ENCODE measurements at regions not wholly inside any gene's neighbourhood (a gene's known extent, or its start where the extent isn't known, plus 50 kb on each side); places are given as distances from the start of the nearest gene placed in this dataset.

GRCh38 chr18:49663899-49664890 lies 102.3 kb downstream of the LIPG start:
- Mint-ChIP-seq H3K27ac (no peak overlapping the region), H3K4me3 (no peak overlapping the region), H3K36me3 (ENCODE audit: low read depth) (no peaks in the 10 kb centered on the region), H3K9me3 (no peaks in the 10 kb centered on the region), H3K27me3 (ENCODE audit: low read depth) (peaks cover 22% of the 10 kb centered on the region), H3K4me1 (ENCODE audit: low read depth) (no peaks in the 10 kb centered on the region)
- no peak for DNase-seq (ENCODE audit: low spot score)

- no peak overlapping the region for H3K4me3 Mint-ChIP-seq
- no peaks in the 10 kb centered on the region for H3K4me1 Mint-ChIP-seq (ENCODE audit: low read depth)
- peaks cover 11% of the 10 kb centered on the region for H3K27me3 Mint-ChIP-seq (ENCODE audit: low read depth)
- no peak overlapping the region for H3K27ac Mint-ChIP-seq
- DNase-seq (ENCODE audit: low spot score): no peak
- no peaks in the 10 kb centered on the region for H3K36me3 Mint-ChIP-seq (ENCODE audit: low read depth)
- no peaks in the 10 kb centered on the region for H3K9me3 Mint-ChIP-seq
These were observed 100.6 kb downstream of the LIPG start for GRCh38 chr18:49662506-49662905.

- no peaks in the 10 kb centered on the region for H3K36me3 Mint-ChIP-seq (ENCODE audit: low read depth)
- H3K9me3 Mint-ChIP-seq: no peaks in the 10 kb centered on the region
- H3K4me1 Mint-ChIP-seq (ENCODE audit: low read depth): no peaks in the 10 kb centered on the region
- DNase-seq (ENCODE audit: low spot score): no peak
- H3K27me3 Mint-ChIP-seq (ENCODE audit: low read depth): peaks cover 2% of the 10 kb centered on the region
- H3K4me3 Mint-ChIP-seq: no peak overlapping the region
- H3K27ac Mint-ChIP-seq: no peak overlapping the region
These were observed 97.1 kb downstream of the LIPG start for GRCh38 chr18:49658823-49659404.

GRCh38 chr18:49656073-49656692 lies 94.3 kb downstream of the LIPG start:
- no peak overlapping the region for H3K27ac Mint-ChIP-seq
- H3K4me1 Mint-ChIP-seq (ENCODE audit: low read depth): no peaks in the 10 kb centered on the region
- peaks cover 2% of the 10 kb centered on the region for H3K27me3 Mint-ChIP-seq (ENCODE audit: low read depth)
- H3K9me3 Mint-ChIP-seq: no peaks in the 10 kb centered on the region
- no peaks in the 10 kb centered on the region for H3K36me3 Mint-ChIP-seq (ENCODE audit: low read depth)
- DNase-seq (ENCODE audit: low spot score): no peak
- H3K4me3 Mint-ChIP-seq: no peak overlapping the region

GRCh38 chr18:49655266-49656072 lies 93.6 kb downstream of the LIPG start:
- no peak for DNase-seq (ENCODE audit: low spot score)
- Mint-ChIP-seq H3K4me1 (ENCODE audit: low read depth) (no peaks in the 10 kb centered on the region), H3K9me3 (no peaks in the 10 kb centered on the region), H3K27me3 (ENCODE audit: low read depth) (peaks cover 2% of the 10 kb centered on the region), H3K4me3 (no peak overlapping the region), H3K27ac (no peak overlapping the region), H3K36me3 (ENCODE audit: low read depth) (no peaks in the 10 kb centered on the region)

- Mint-ChIP-seq H3K27ac (no peak overlapping the region), H3K4me1 (ENCODE audit: low read depth) (no peaks in the 10 kb centered on the region), H3K27me3 (ENCODE audit: low read depth) (peaks cover 2% of the 10 kb centered on the region), H3K9me3 (no peaks in the 10 kb centered on the region), H3K4me3 (no peak overlapping the region), H3K36me3 (ENCODE audit: low read depth) (no peaks in the 10 kb centered on the region)
- DNase-seq (ENCODE audit: low spot score): no peak
These were observed 92.5 kb downstream of the LIPG start for GRCh38 chr18:49654347-49654746.

GRCh38 chr18:49652881-49653724 lies 91.2 kb downstream of the LIPG start:
- H3K4me1 Mint-ChIP-seq (ENCODE audit: low read depth): no peaks in the 10 kb centered on the region

GRCh38 chr18:49651033-49651432 lies 89.2 kb downstream of the LIPG start:
- DNase-seq (ENCODE audit: low spot score): no peak
- Mint-ChIP-seq H3K36me3 (ENCODE audit: low read depth) (no peaks in the 10 kb centered on the region), H3K27ac (no peak overlapping the region), H3K4me3 (no peak overlapping the region), H3K9me3 (no peaks in the 10 kb centered on the region), H3K4me1 (ENCODE audit: low read depth) (no peaks in the 10 kb centered on the region), H3K27me3 (ENCODE audit: low read depth) (peaks cover 3% of the 10 kb centered on the region)

More at GRCh38 chr18:49652881-49653724, 91.2 kb downstream of the LIPG start:
- no peaks in the 10 kb centered on the region for H3K9me3 Mint-ChIP-seq
- no peak for DNase-seq (ENCODE audit: low spot score)
- no peaks in the 10 kb centered on the region for H3K36me3 Mint-ChIP-seq (ENCODE audit: low read depth)
- H3K4me3 Mint-ChIP-seq: no peak overlapping the region
- H3K27me3 Mint-ChIP-seq (ENCODE audit: low read depth): peaks cover 3% of the 10 kb centered on the region
- no peak overlapping the region for H3K27ac Mint-ChIP-seq

- Mint-ChIP-seq H3K36me3 (ENCODE audit: low read depth) (no peaks in the 10 kb centered on the region), H3K27ac (no peak overlapping the region), H3K9me3 (no peaks in the 10 kb centered on the region), H3K4me3 (no peak overlapping the region), H3K27me3 (ENCODE audit: low read depth) (peaks cover 3% of the 10 kb centered on the region), H3K4me1 (ENCODE audit: low read depth) (no peaks in the 10 kb centered on the region)
- no peak for DNase-seq (ENCODE audit: low spot score)
These were observed 88.6 kb downstream of the LIPG start for GRCh38 chr18:49650426-49650891.

GRCh38 chr18:49648811-49649210 lies 87.0 kb downstream of the LIPG start:
- no peak overlapping the region for H3K27ac Mint-ChIP-seq
- H3K36me3 Mint-ChIP-seq (ENCODE audit: low read depth): no peaks in the 10 kb centered on the region
- H3K4me1 Mint-ChIP-seq (ENCODE audit: low read depth): no peaks in the 10 kb centered on the region
- DNase-seq (ENCODE audit: low spot score): no peak
- no peak overlapping the region for H3K4me3 Mint-ChIP-seq
- peaks cover 3% of the 10 kb centered on the region for H3K27me3 Mint-ChIP-seq (ENCODE audit: low read depth)
- H3K9me3 Mint-ChIP-seq: no peaks in the 10 kb centered on the region

Data from T-helper 2 cell treated with Interferon-gamma antibody and Interleukin-4, amounts not matched to agents 5 μg/mL and 100 μg/mL, for 36 hours (primary cell).